Hematopoietic multipotent progenitor cell treated with erythropoietin and hydrocortisone succinate and interleukin-3 and kit ligand, for 4 days (in vitro differentiated cells): ENCODE measurements at regions not wholly inside any gene's neighbourhood (a gene's known extent, or its start where the extent isn't known, plus 50 kb on each side); places are given as distances from the start of the nearest gene placed in this dataset.

Experiments
- DNase-seq: peaks from one replicate; pipeline ENCODE4 v3.0.0-alpha.2; 2015

- no peak for DNase-seq
These were observed 137.9 kb upstream of the S100G start for GRCh38 chrX:16511796-16512776.

- peak; percentile 5 for DNase-seq
These were observed 133.6 kb upstream of the S100G start for GRCh38 chrX:16516232-16516876.

- no peak for DNase-seq
These were observed 132.8 kb upstream of the S100G start for GRCh38 chrX:16517039-16517605.

GRCh38 chrX:16518131-16518530, 131.8 kb upstream of the S100G start:
- DNase-seq = no peak

GRCh38 chrX:16524316-16524715, 125.6 kb upstream of the S100G start:
- DNase-seq = peak; percentile 61

- no peak for DNase-seq
These were observed 124.0 kb upstream of the S100G start for GRCh38 chrX:16526003-16526402.

GRCh38 chrX:16528620-16529019, 121.3 kb upstream of the S100G start:
- DNase-seq = peak; percentile 8
